ENCODE measurements at regions not wholly inside any gene's neighbourhood (a gene's known extent, or its start where the extent isn't known, plus 50 kb on each side); places are given as distances from the start of the nearest gene placed in this dataset.

DNA sequence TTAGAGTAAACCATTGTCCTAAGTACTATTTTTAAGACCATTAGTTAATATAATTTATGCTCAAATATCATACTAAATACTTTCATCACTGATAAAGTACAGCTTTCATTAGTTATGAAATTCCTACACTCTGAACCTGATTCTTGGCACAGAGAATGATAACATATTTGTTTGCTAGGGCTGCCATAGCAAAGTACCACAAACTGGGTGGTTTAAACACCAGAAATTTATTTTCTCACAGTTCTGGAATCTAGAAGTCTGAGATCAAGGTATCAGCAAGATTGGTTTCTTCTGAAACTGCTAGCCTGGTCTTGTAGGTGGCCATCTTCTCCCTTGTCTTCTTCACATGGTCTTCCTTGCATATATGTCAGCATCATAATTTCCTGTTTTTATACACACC is 608.4 kb downstream of the TLE1 start:
- TF ChIP-seq, protein P1, sequence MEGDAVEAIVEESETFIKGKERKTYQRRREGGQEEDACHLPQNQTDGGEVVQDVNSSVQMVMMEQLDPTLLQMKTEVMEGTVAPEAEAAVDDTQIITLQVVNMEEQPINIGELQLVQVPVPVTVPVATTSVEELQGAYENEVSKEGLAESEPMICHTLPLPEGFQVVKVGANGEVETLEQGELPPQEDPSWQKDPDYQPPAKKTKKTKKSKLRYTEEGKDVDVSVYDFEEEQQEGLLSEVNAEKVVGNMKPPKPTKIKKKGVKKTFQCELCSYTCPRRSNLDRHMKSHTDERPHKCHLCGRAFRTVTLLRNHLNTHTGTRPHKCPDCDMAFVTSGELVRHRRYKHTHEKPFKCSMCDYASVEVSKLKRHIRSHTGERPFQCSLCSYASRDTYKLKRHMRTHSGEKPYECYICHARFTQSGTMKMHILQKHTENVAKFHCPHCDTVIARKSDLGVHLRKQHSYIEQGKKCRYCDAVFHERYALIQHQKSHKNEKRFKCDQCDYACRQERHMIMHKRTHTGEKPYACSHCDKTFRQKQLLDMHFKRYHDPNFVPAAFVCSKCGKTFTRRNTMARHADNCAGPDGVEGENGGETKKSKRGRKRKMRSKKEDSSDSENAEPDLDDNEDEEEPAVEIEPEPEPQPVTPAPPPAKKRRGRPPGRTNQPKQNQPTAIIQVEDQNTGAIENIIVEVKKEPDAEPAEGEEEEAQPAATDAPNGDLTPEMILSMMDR (conservative IDR thresholded peaks at IDR 0.05; ENCODE audit: low read length) = no peak
- TF ChIP-seq EZH2phosphoT487 (IDR thresholded peaks at IDR 0.05; ENCODE audit: borderline replicate concordance) = no peak

Data from Loucy (cell line).